ENCODE measurements at regions not wholly inside any gene's neighbourhood (a gene's known extent, or its start where the extent isn't known, plus 50 kb on each side); places are given as distances from the start of the nearest gene placed in this dataset.

DNA sequence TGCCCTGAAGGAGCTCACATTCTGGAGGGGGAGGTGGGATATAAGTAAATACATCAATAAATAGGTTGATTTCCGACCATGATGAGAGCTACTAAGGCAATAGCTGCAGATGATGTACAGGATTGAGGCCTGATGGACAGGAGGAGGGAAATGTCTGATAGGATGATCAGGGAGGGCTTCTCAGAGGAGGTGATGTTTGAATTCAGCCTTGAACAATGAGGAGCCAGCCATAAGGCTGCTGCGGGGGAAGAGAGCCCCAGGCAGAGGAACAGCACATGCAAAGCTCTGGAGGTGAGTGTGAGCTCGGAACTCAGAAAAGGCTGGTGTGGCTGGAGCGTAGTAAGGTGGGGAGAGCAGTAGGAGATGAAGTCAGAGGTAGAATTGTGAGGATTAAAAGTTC is 411.7 kb downstream of the PTPRU start:
- TF ChIP-seq, protein P1, sequence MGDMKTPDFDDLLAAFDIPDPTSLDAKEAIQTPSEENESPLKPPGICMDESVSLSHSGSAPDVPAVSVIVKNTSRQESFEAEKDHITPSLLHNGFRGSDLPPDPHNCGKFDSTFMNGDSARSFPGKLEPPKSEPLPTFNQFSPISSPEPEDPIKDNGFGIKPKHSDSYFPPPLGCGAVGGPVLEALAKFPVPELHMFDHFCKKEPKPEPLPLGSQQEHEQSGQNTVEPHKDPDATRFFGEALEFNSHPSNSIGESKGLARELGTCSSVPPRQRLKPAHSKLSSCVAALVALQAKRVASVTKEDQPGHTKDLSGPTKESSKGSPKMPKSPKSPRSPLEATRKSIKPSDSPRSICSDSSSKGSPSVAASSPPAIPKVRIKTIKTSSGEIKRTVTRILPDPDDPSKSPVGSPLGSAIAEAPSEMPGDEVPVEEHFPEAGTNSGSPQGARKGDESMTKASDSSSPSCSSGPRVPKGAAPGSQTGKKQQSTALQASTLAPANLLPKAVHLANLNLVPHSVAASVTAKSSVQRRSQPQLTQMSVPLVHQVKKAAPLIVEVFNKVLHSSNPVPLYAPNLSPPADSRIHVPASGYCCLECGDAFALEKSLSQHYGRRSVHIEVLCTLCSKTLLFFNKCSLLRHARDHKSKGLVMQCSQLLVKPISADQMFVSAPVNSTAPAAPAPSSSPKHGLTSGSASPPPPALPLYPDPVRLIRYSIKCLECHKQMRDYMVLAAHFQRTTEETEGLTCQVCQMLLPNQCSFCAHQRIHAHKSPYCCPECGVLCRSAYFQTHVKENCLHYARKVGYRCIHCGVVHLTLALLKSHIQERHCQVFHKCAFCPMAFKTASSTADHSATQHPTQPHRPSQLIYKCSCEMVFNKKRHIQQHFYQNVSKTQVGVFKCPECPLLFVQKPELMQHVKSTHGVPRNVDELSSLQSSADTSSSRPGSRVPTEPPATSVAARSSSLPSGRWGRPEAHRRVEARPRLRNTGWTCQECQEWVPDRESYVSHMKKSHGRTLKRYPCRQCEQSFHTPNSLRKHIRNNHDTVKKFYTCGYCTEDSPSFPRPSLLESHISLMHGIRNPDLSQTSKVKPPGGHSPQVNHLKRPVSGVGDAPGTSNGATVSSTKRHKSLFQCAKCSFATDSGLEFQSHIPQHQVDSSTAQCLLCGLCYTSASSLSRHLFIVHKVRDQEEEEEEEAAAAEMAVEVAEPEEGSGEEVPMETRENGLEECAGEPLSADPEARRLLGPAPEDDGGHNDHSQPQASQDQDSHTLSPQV (IDR thresholded peaks at IDR 0.05): no peak
- TF ChIP-seq NBN (IDR thresholded peaks at IDR 0.05) (no peak), EP300 (IDR thresholded peaks at IDR 0.05; ENCODE audit: borderline replicate concordance in 1 of 2, control insufficient read depth in 1 of 2, low read depth in 2 of 2, low read length in 2 of 2) (no peak), RBBP5 (conservative IDR thresholded peaks at IDR 0.05) (no peak), CHD1 (IDR thresholded peaks at IDR 0.05; ENCODE audit: low read depth, low read length) (no peak)
- TF ChIP-seq, protein P2, sequence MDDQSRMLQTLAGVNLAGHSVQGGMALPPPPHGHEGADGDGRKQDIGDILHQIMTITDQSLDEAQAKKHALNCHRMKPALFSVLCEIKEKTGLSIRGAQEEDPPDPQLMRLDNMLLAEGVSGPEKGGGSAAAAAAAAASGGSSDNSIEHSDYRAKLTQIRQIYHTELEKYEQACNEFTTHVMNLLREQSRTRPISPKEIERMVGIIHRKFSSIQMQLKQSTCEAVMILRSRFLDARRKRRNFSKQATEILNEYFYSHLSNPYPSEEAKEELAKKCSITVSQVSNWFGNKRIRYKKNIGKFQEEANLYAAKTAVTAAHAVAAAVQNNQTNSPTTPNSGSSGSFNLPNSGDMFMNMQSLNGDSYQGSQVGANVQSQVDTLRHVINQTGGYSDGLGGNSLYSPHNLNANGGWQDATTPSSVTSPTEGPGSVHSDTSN (IDR thresholded peaks at IDR 0.05; ENCODE audit: insufficient replicate concordance, low read depth, low read length): no peak
- RAD21 ChIA-PET (ENCODE audit: unreplicated experiment): no interaction called here
- H3K27ac ChIP-seq (ENCODE audit: control insufficient read depth, insufficient read depth): no peak overlapping the region
- ATAC-seq: no peak
- in situ Hi-C loops (cut with MboI): no loop called here
- H3K4me3 ChIP-seq: no peak overlapping the region
- BruUV-seq (replicated peaks): no TSS peak
- H3K79me2 ChIP-seq (ENCODE audit: control insufficient read depth, insufficient read depth, low read length): no peaks in the 10 kb centered on the region
- H3K4me2 ChIP-seq (ENCODE audit: control insufficient read depth, insufficient read depth): no peak overlapping the region
- no peak for DNase-seq (ENCODE audit: low read depth, low spot score)
- 17% methylated on average over 4 of the region's 4 CpGs for WGBS (ENCODE audit: insufficient coverage, insufficient replicate concordance, low lambda C conversion rate, missing lambda C conversion rate)
- no peak for FAIRE-seq
- no peaks in the 10 kb centered on the region for H4K20me1 ChIP-seq (ENCODE audit: control insufficient read depth, insufficient read depth)
- POLR2A ChIA-PET: no interaction called here
- CTCF ChIA-PET: no interaction called here
- no peaks in the 10 kb centered on the region for H3K27me3 ChIP-seq (replicated peaks in 1 of 2; ENCODE audit: control insufficient read depth in 2 of 2, insufficient read depth in 2 of 2, low read length in 1 of 2)
- SMC1A ChIA-PET (ENCODE audit: uncharacterized antibody, unreplicated experiment): no interaction called here
- no peaks in the 10 kb centered on the region for H3K36me3 ChIP-seq (ENCODE audit: control insufficient read depth in 2 of 2, insufficient read depth in 2 of 2, low read length in 1 of 2)
- no peaks in the 10 kb centered on the region for H3K9me3 ChIP-seq (replicated peaks; ENCODE audit: control insufficient read depth, insufficient read depth, low read length)
- H3K9ac ChIP-seq (ENCODE audit: control insufficient read depth, insufficient read depth, low read length): no peak overlapping the region
- no peak overlapping the region for H2AFZ ChIP-seq (ENCODE audit: control insufficient read depth, low read depth, low read length)
- no peaks in the 10 kb centered on the region for H3K4me1 ChIP-seq (ENCODE audit: control insufficient read depth, insufficient read depth, low read length)
- intact Hi-C loops (cut with micrococcal nuclease; ENCODE audit: unreplicated experiment): no loop called here
